ENCODE measurements at regions not wholly inside any gene's neighbourhood (a gene's known extent, or its start where the extent isn't known, plus 50 kb on each side); places are given as distances from the start of the nearest gene placed in this dataset.

GRCh38 chr5:58403822-58404433 lies 56.0 kb downstream of the PLK2 start:
- intact Hi-C loops (cut with DNase I; ENCODE audit: low total_unique reads): no loop called here
- Histone ChIP-seq H3K27me3 (no peaks in the 10 kb centered on the region), H3K27ac (no peak overlapping the region), H3K9me3 (no peaks in the 10 kb centered on the region), H3K36me3 (no peaks in the 10 kb centered on the region), H3K4me1 (peaks cover 0 to 12% (median 0%) of the 10 kb centered on the region in 4 donors), H3K4me3 (no peak overlapping the region)
- no peak for TF ChIP-seq CTCF (IDR thresholded peaks at IDR 0.05)
- DNase-seq: no peak

GRCh38 chr5:58401701-58402100 lies 58.2 kb downstream of the PLK2 start:
- TF ChIP-seq CTCF (IDR thresholded peaks at IDR 0.05): no peak
- Histone ChIP-seq H3K4me3 (no peak overlapping the region), H3K27me3 (no peaks in the 10 kb centered on the region), H3K4me1 (peaks cover 0 to 12% (median 0%) of the 10 kb centered on the region in 4 donors), H3K27ac (no peak overlapping the region), H3K36me3 (no peaks in the 10 kb centered on the region), H3K9me3 (no peaks in the 10 kb centered on the region)
- no peak for DNase-seq
- intact Hi-C loops (cut with DNase I; ENCODE audit: low total_unique reads): no loop called here

- DNase-seq: no peak
- no peaks in the 10 kb centered on the region for H3K9me3 ChIP-seq
- no peak for TF ChIP-seq CTCF (IDR thresholded peaks at IDR 0.05)
- intact Hi-C loops (cut with DNase I; ENCODE audit: low total_unique reads): no loop called here
- no peak overlapping the region for H3K4me3 ChIP-seq
- H3K27ac ChIP-seq: no peak overlapping the region
- no peaks in the 10 kb centered on the region for H3K27me3 ChIP-seq
- H3K36me3 ChIP-seq: no peaks in the 10 kb centered on the region
- peaks cover 0 to 12% (median 0%) of the 10 kb centered on the region in 4 donors for H3K4me1 ChIP-seq
Measured at GRCh38 chr5:58400737-58401136, 59.1 kb downstream of the PLK2 start.

- Histone ChIP-seq H3K36me3 (no peaks in the 10 kb centered on the region), H3K27ac (no peak overlapping the region), H3K4me3 (no peak overlapping the region), H3K4me1 (peaks cover 0 to 12% (median 0%) of the 10 kb centered on the region in 4 donors), H3K9me3 (no peaks in the 10 kb centered on the region), H3K27me3 (no peaks in the 10 kb centered on the region)
- no peak for DNase-seq
- intact Hi-C loops (cut with DNase I; ENCODE audit: low total_unique reads): no loop called here
- TF ChIP-seq CTCF (IDR thresholded peaks at IDR 0.05): no peak
Measured at GRCh38 chr5:58399951-58400350, 59.9 kb downstream of the PLK2 start.

- no peak overlapping the region for H3K27ac ChIP-seq
- intact Hi-C loops (cut with DNase I; ENCODE audit: low total_unique reads): no loop called here
- TF ChIP-seq CTCF (IDR thresholded peaks at IDR 0.05): no peak
- no peak for DNase-seq
- H3K4me1 ChIP-seq: no peaks in the 10 kb centered on the region
- no peaks in the 10 kb centered on the region for H3K36me3 ChIP-seq
- H3K27me3 ChIP-seq: no peaks in the 10 kb centered on the region
- no peaks in the 10 kb centered on the region for H3K9me3 ChIP-seq
- no peak overlapping the region for H3K4me3 ChIP-seq
Measured at GRCh38 chr5:58394339-58394738, 65.5 kb downstream of the PLK2 start.

- H3K27ac ChIP-seq: no peak overlapping the region
- H3K36me3 ChIP-seq: no peaks in the 10 kb centered on the region
- intact Hi-C loops (cut with DNase I; ENCODE audit: low total_unique reads): no loop called here
- H3K9me3 ChIP-seq: no peaks in the 10 kb centered on the region
- no peak overlapping the region for H3K4me3 ChIP-seq
- H3K27me3 ChIP-seq: no peaks in the 10 kb centered on the region
- TF ChIP-seq CTCF (IDR thresholded peaks at IDR 0.05): no peak
- no peaks in the 10 kb centered on the region for H3K4me1 ChIP-seq
- DNase-seq: no peak
Measured at GRCh38 chr5:58393716-58394115, 66.2 kb downstream of the PLK2 start.

Data from tibial artery (tissue), 4 donors.